H1 (cell line): ENCODE measurements at regions not wholly inside any gene's neighbourhood (a gene's known extent, or its start where the extent isn't known, plus 50 kb on each side); places are given as distances from the start of the nearest gene placed in this dataset.
A peak's percentile ranks its signal among the peaks of the same experiment; 100 is the strongest.

Experiments
- CTCF ChIA-PET: fragments of 300-600 bp; sonication (Branson Sonifier 250); formaldehyde crosslinking; loops from one replicate; lab custom pipeline; 2021; ENCODE audit not compliant: partially characterized antibody; lab: Charles Lee
- POLR2A ChIA-PET: fragments of 300-600 bp; sonication (Branson Sonifier 250); formaldehyde crosslinking; loops from one replicate; lab custom pipeline; 2021; ENCODE audit warnings: inconsistent platforms; ENCODE audit not compliant: partially characterized antibody; lab: Charles Lee
- DNase-seq, 2 experiments: peaks; one replicate each; pipeline versions ENCODE4 v3.0.0 to v3.0.0-alpha.2; 2010 to 2022; ENCODE audit warnings: low spot score in 2 of 2, low read depth in 1 of 2, mixed read lengths in 1 of 2
- FAIRE-seq: peaks from 2 replicates; lab custom pipeline; 2011; peaks lifted over from hg19 to GRCh38; lab: Jason Lieb, UNC
- H2AFZ ChIP-seq: 2 replicates; pipeline ENCODE4 v1.8.1; 2012; ENCODE audit warnings: low read length, inconsistent platforms
- H2AK5ac ChIP-seq: 2 replicates; pipeline ENCODE4 v1.6.1; 2013; ENCODE audit warnings: low read depth, low read length
- H2BK120ac ChIP-seq: replicated peaks from 2 replicates; pipeline ENCODE3; 2013; ENCODE audit warnings: low read depth, low read length, inconsistent platforms
- H2BK12ac ChIP-seq: 2 replicates; pipeline ENCODE4 v1.6.1; 2013; ENCODE audit warnings: low read depth, low read length
- H2BK15ac ChIP-seq: 2 replicates; pipeline ENCODE4 v1.6.1; 2013; ENCODE audit warnings: low read length
- H2BK20ac ChIP-seq: 2 replicates; pipeline ENCODE4 v1.6.1; 2013; ENCODE audit warnings: low read length
- H2BK5ac ChIP-seq: 2 replicates; pipeline ENCODE4 v1.6.1; 2013; ENCODE audit warnings: low read depth, low read length
- H3K14ac ChIP-seq: 2 replicates; pipeline ENCODE4 v1.6.1; 2013; ENCODE audit warnings: inconsistent platforms; ENCODE audit not compliant: insufficient read length
- H3K18ac ChIP-seq: 2 replicates; pipeline ENCODE4 v1.6.1; 2013; ENCODE audit warnings: low read length; ENCODE audit errors: extremely low read depth
- H3K23ac ChIP-seq: 2 replicates; pipeline ENCODE4 v1.6.1; 2013; ENCODE audit warnings: inconsistent platforms; ENCODE audit not compliant: insufficient read length
- H3K23me2 ChIP-seq: 2 replicates; pipeline ENCODE4 v1.6.1; 2013; ENCODE audit warnings: low read depth, low read length
- H3K27ac ChIP-seq: 2 replicates; pipeline ENCODE4 v1.6.1; 2011; ENCODE audit warnings: low read depth, low read length, inconsistent platforms
- H3K27me3 ChIP-seq, 4 experiments: replicated peaks in 1 of 4; 1 replicate in 1 of 4; 2 replicates in 3 of 4; pipeline versions ENCODE4 v1.6.1 to v1.8.1; 2011 to 2013; ENCODE audit warnings: low read length in 3 of 4, mild to moderate bottlenecking in 3 of 4, inconsistent platforms in 2 of 4, mixed read lengths in 2 of 4, moderate library complexity in 1 of 4; ENCODE audit not compliant: control insufficient read depth in 3 of 4, insufficient read depth in 3 of 4; ENCODE audit errors: extremely low read depth in 1 of 4
- H3K36me3 ChIP-seq, 4 experiments: 2 replicates each; pipeline versions ENCODE4 v1.6.1 to v1.8.1; 2011 to 2013; ENCODE audit warnings: mild to moderate bottlenecking in 4 of 4, low read length in 3 of 4, moderate library complexity in 2 of 4, control low read depth in 1 of 4, inconsistent platforms in 1 of 4; ENCODE audit not compliant: insufficient read depth in 4 of 4, control insufficient read depth in 2 of 4
- H3K4ac ChIP-seq: replicated peaks from 2 replicates; pipeline ENCODE3; 2013; ENCODE audit warnings: low read length, low read depth, mixed read lengths, inconsistent platforms; ENCODE audit not compliant: insufficient read length
- H3K4me1 ChIP-seq, 4 experiments: replicated peaks in 1 of 4; 1 replicate in 1 of 4; 2 replicates in 3 of 4; pipeline versions ENCODE4 v1.6.1 to v1.8.1; 2011 to 2013; ENCODE audit warnings: low read length in 3 of 4, inconsistent platforms in 2 of 4, mixed read lengths in 1 of 4; ENCODE audit not compliant: insufficient read depth in 4 of 4, control insufficient read depth in 3 of 4
- H3K4me2 ChIP-seq, 2 experiments: 2 replicates each; pipeline versions ENCODE4 v1.6.1 to v1.8.1; 2011 to 2013; ENCODE audit warnings: low read depth in 2 of 2, low read length in 2 of 2, control low read depth in 1 of 2, inconsistent platforms in 1 of 2, mild to moderate bottlenecking in 1 of 2; ENCODE audit not compliant: insufficient read depth in 1 of 2
- H3K4me3 ChIP-seq, 4 experiments: fragments of 200-600, 300-600 bp in 1 of 4; sonication (generic), shearing (Covaris generic), sonication (Bioruptor Twin) in 1 of 4; 2 replicates each; pipeline versions ENCODE4 v1.5.1 to v1.8.1; 2011 to 2016; ENCODE audit warnings: low read length in 4 of 4, low read depth in 3 of 4, control low read depth in 2 of 4, inconsistent platforms in 2 of 4, mild to moderate bottlenecking in 2 of 4, mixed read lengths in 1 of 4, moderate library complexity in 1 of 4; ENCODE audit not compliant: insufficient read depth in 2 of 4; ENCODE audit errors: extremely low read depth in 1 of 4
- H3K56ac ChIP-seq: replicated peaks from 2 replicates; pipeline ENCODE3; 2013; ENCODE audit warnings: low read depth, mild to moderate bottlenecking, mixed read lengths, low read length, inconsistent platforms; ENCODE audit not compliant: insufficient read length
- H3K79me1 ChIP-seq: 2 replicates; pipeline ENCODE4 v1.6.1; 2013; ENCODE audit warnings: low read depth, low read length, control low read depth
- H3K79me2 ChIP-seq, 2 experiments: 2 replicates each; pipeline versions ENCODE4 v1.6.1 to v1.8.1; 2012 to 2013; ENCODE audit warnings: low read length in 2 of 2, mild to moderate bottlenecking in 2 of 2, inconsistent platforms in 1 of 2; ENCODE audit not compliant: insufficient read depth in 2 of 2, control insufficient read depth in 1 of 2
- H3K9ac ChIP-seq, 4 experiments: replicated peaks in 1 of 4; 1 replicate in 1 of 4; 2 replicates in 3 of 4; pipeline versions ENCODE4 v1.6.1 to v1.8.1; 2011 to 2013; ENCODE audit warnings: low read depth in 3 of 4, low read length in 3 of 4, control low read depth in 2 of 4, mild to moderate bottlenecking in 2 of 4, moderate library complexity in 2 of 4, inconsistent platforms in 1 of 4; ENCODE audit errors: extremely low read depth in 1 of 4
- H3K9me3 ChIP-seq, 2 experiments: 2 replicates each; pipeline versions ENCODE4 v1.6.1 to v1.8.1; 2012 to 2013; ENCODE audit warnings: mild to moderate bottlenecking in 2 of 2, moderate library complexity in 2 of 2, control low read depth in 1 of 2, inconsistent platforms in 1 of 2, low read depth in 1 of 2, low read length in 1 of 2, mixed read lengths in 1 of 2; ENCODE audit not compliant: insufficient read depth in 2 of 2
- H4K20me1 ChIP-seq, 2 experiments: replicated peaks in 1 of 2; 2 replicates each; pipeline versions ENCODE3 to v1.8.1; 2011 to 2013; ENCODE audit warnings: inconsistent platforms in 2 of 2, low read length in 2 of 2, mild to moderate bottlenecking in 1 of 2; ENCODE audit not compliant: insufficient read depth in 2 of 2, control insufficient read depth in 1 of 2
- H4K5ac ChIP-seq: 2 replicates; pipeline ENCODE4 v1.6.1; 2013; ENCODE audit warnings: low read length, low read depth, mixed read lengths, inconsistent platforms; ENCODE audit not compliant: insufficient read length
- H4K8ac ChIP-seq: 2 replicates; pipeline ENCODE4 v1.8.0; 2013; ENCODE audit warnings: mild to moderate bottlenecking, moderate library complexity, low read length, inconsistent platforms; ENCODE audit not compliant: insufficient read depth; ENCODE audit errors: extremely low read depth
- H4K91ac ChIP-seq: replicated peaks from 2 replicates; pipeline ENCODE3; 2013; ENCODE audit warnings: low read length, mixed read lengths, inconsistent platforms; ENCODE audit not compliant: insufficient read length
- MAFK ChIP-seq: IDR thresholded peaks from 2 replicates; pipeline ENCODE4 v1.6.1; 2012; ENCODE audit warnings: low read depth, mild to moderate bottlenecking, improper control_type of control experiment, low read length
- YY1 ChIP-seq: IDR thresholded peaks from 2 replicates; pipeline ENCODE4 v1.6.1; 2011; ENCODE audit warnings: low read depth, mild to moderate bottlenecking, low read length
- WGBS, 2 experiments: shearing (Covaris generic) in 1 of 2; methylation state at CpG; one replicate each; pipeline versions ENCODE4 v1.1.6 to v1.1.7; 2013 to 2015; ENCODE audit warnings: low lambda C conversion rate in 2 of 2, mixed read lengths in 2 of 2, inconsistent platforms in 1 of 2, low coverage in 1 of 2, missing lambda C conversion rate in 1 of 2; ENCODE audit not compliant: insufficient replicate concordance in 2 of 2, insufficient coverage in 1 of 2, insufficient read length in 1 of 2; ENCODE audit errors: extremely low coverage in 1 of 2, missing lambda C conversion rate in 1 of 2; 5-methylcytosine and 5-hydroxymethylcytosine counted together

- Histone ChIP-seq H3K4me3 (no peak overlapping the region), H3K36me3 (no peaks in the 10 kb centered on the region), H2AFZ (no peak overlapping the region), H2BK12ac (no peak overlapping the region), H3K23ac (no peak overlapping the region), H3K27me3 (no peaks in the 10 kb centered on the region), H3K23me2 (no peaks in the 10 kb centered on the region), H3K56ac (no peak overlapping the region), H3K18ac (no peak overlapping the region), H4K5ac (no peak overlapping the region), H2BK20ac (no peak overlapping the region), H4K8ac (no peak overlapping the region), H3K9ac (no peak overlapping the region), H2BK15ac (no peak overlapping the region), H4K20me1 (no peaks in the 10 kb centered on the region), H3K9me3 (no peaks in the 10 kb centered on the region), H3K79me2 (no peaks in the 10 kb centered on the region), H3K4me1 (no peaks in the 10 kb centered on the region), H4K91ac (no peak overlapping the region), H2BK120ac (no peak overlapping the region), H3K4me2 (no peak overlapping the region), H3K79me1 (no peaks in the 10 kb centered on the region), H3K4ac (no peak overlapping the region), H2BK5ac (no peak overlapping the region), H3K14ac (no peak overlapping the region), H3K27ac (no peak overlapping the region), H2AK5ac (no peak overlapping the region)
- ChIA-PET POLR2A (no interaction called here), CTCF (interaction anchor here (0.9 kb wide), 1 partner anchor 16 kb away, joined by 4 read pairs; no protein-coding TSS in a partner anchor)
- 87% methylated on average over 2 of the region's 2 CpGs; no CpG with 5 or more reads in 1 of the 2 experiments for WGBS, 2 experiments
- DNase-seq (no peak), FAIRE-seq (no peak)
- TF ChIP-seq MAFK (peak; percentile 49; the same call in 1 of the 2 replicates), YY1 (no peak)
These were observed 465.4 kb upstream of the GRID2 start for GRCh38 chr4:91838181-91838861.
